ENCODE measurements at regions not wholly inside any gene's neighbourhood (a gene's known extent, or its start where the extent isn't known, plus 50 kb on each side); places are given as distances from the start of the nearest gene placed in this dataset.
A peak's percentile ranks its signal among the peaks of the same experiment; 100 is the strongest.

- H3K79me2 ChIP-seq (ENCODE audit: control insufficient read depth, insufficient read depth, low read length): no peaks in the 10 kb centered on the region
- peak overlapping the region; percentile 47 for H3K9ac ChIP-seq (replicated peaks; ENCODE audit: extremely low read depth, insufficient read depth, low read length)
- H3K27ac ChIP-seq (ENCODE audit: insufficient read depth, low read depth, low read length): peak overlapping the region; percentile 87
- TSS peak; percentile 92 for BruUV-seq (replicated peaks)
- FAIRE-seq: peak; percentile 79
- H3K4me2 ChIP-seq (ENCODE audit: insufficient read depth, low read length): peak overlapping the region; percentile 29
- no peaks in the 10 kb centered on the region for H3K36me3 ChIP-seq (ENCODE audit: control insufficient read depth in 2 of 2, extremely low read depth in 1 of 2, insufficient read depth in 2 of 2, low read length in 2 of 2)
- no peaks in the 10 kb centered on the region for H3K9me1 ChIP-seq (replicated peaks; ENCODE audit: control insufficient read depth, extremely low read depth, insufficient read depth, low read length)
- dilution Hi-C loops (cut with MboI; ENCODE audit: extremely low pct_ligation_motif_present, low sequenced_read_pairs) (no loop called here), intact Hi-C loops (cut with micrococcal nuclease) (no loop called here)
- peak; percentile 43 for TF ChIP-seq GATA2 (IDR thresholded peaks at IDR 0.05; ENCODE audit: insufficient read depth, insufficient read length, low read depth, low read length)
- TF ChIP-seq MAX (IDR thresholded peaks at IDR 0.05; ENCODE audit: insufficient read depth, insufficient read length): no peak
- no peak for TF ChIP-seq EZH2 (IDR thresholded peaks at IDR 0.05; ENCODE audit: borderline replicate concordance, low read depth, low read length, severe bottlenecking)
- TF ChIP-seq CTCF (IDR thresholded peaks at IDR 0.05; ENCODE audit: extremely low read depth in 1 of 2, insufficient read depth in 1 of 2, low read depth in 1 of 2, low read length in 2 of 2): no peak
- peak; percentile 34 for TF ChIP-seq FOS (IDR thresholded peaks at IDR 0.05; ENCODE audit: borderline replicate concordance, insufficient read depth, low read length)
- peak; percentile 46 for TF ChIP-seq JUN (IDR thresholded peaks at IDR 0.05; ENCODE audit: borderline replicate concordance, insufficient read depth, insufficient read length, low read depth)
- TF ChIP-seq MYC (IDR thresholded peaks at IDR 0.05; ENCODE audit: low read depth, low read length): no peak
- no peak for TF ChIP-seq POLR2AphosphoS5 (IDR thresholded peaks at IDR 0.05; ENCODE audit: insufficient read depth, low read depth, low read length)
- no peak for TF ChIP-seq POLR2A (IDR thresholded peaks at IDR 0.05; ENCODE audit: low read depth, low read length)
- ChIA-PET CTCF (no interaction called here), POLR2A (interaction anchor here (1.1 kb wide), 1 partner anchor 35 kb away, joined by 4 read pairs; no protein-coding TSS in a partner anchor)
- peaks cover 37% of the 10 kb centered on the region for H3K4me1 ChIP-seq (ENCODE audit: control insufficient read depth, extremely low read depth, insufficient read depth, low read length)
- H4K20me1 ChIP-seq (replicated peaks; ENCODE audit: control insufficient read depth, extremely low read depth, insufficient read depth, low read length): no peaks in the 10 kb centered on the region
- no peak overlapping the region for H2AFZ ChIP-seq (ENCODE audit: low read depth, low read length)
- H3K9me3 ChIP-seq (replicated peaks; ENCODE audit: control insufficient read depth, insufficient read depth, low read length): no peaks in the 10 kb centered on the region
- peak; percentile 67 for DNase-seq (ENCODE audit: low read depth, low spot score)
- H3K27me3 ChIP-seq (ENCODE audit: control insufficient read depth in 2 of 2, insufficient read depth in 2 of 2, low read length in 2 of 2): no peaks in the 10 kb centered on the region
- H3K4me3 ChIP-seq (replicated peaks in 1 of 3; ENCODE audit: insufficient read depth in 1 of 3, low read depth in 1 of 3, low read length in 3 of 3): no peak overlapping the region
Measured at GRCh38 chr18:42649331-42650035, 466.0 kb downstream of the RIT2 start.

Measured in endothelial cell of umbilical vein (primary cell).